ENCODE measurements at regions not wholly inside any gene's neighbourhood (a gene's known extent, or its start where the extent isn't known, plus 50 kb on each side); places are given as distances from the start of the nearest gene placed in this dataset.

DNA sequence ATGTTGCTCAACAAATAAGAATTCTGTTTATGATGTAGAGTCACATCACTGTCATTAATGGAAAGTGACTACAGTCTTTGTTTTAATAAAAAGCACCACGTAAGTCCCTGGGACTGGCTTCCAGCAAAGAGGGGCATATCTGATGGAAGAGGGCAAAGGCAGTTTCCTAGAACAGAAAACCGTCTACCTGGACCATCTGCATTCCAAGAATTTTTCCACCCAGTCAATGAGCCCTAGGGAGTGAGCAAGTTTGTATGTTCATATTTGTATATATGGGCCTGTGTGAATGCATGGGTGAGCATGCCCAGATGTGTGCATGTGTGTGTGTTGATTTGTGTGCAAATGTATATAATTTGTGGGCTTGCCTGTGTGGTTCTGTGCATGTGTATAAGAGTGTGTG, 156.8 kb upstream of the SEMA6A start:
- TF ChIP-seq, protein P1, sequence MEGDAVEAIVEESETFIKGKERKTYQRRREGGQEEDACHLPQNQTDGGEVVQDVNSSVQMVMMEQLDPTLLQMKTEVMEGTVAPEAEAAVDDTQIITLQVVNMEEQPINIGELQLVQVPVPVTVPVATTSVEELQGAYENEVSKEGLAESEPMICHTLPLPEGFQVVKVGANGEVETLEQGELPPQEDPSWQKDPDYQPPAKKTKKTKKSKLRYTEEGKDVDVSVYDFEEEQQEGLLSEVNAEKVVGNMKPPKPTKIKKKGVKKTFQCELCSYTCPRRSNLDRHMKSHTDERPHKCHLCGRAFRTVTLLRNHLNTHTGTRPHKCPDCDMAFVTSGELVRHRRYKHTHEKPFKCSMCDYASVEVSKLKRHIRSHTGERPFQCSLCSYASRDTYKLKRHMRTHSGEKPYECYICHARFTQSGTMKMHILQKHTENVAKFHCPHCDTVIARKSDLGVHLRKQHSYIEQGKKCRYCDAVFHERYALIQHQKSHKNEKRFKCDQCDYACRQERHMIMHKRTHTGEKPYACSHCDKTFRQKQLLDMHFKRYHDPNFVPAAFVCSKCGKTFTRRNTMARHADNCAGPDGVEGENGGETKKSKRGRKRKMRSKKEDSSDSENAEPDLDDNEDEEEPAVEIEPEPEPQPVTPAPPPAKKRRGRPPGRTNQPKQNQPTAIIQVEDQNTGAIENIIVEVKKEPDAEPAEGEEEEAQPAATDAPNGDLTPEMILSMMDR (IDR thresholded peaks at IDR 0.05): no peak
- TF ChIP-seq, protein P2, sequence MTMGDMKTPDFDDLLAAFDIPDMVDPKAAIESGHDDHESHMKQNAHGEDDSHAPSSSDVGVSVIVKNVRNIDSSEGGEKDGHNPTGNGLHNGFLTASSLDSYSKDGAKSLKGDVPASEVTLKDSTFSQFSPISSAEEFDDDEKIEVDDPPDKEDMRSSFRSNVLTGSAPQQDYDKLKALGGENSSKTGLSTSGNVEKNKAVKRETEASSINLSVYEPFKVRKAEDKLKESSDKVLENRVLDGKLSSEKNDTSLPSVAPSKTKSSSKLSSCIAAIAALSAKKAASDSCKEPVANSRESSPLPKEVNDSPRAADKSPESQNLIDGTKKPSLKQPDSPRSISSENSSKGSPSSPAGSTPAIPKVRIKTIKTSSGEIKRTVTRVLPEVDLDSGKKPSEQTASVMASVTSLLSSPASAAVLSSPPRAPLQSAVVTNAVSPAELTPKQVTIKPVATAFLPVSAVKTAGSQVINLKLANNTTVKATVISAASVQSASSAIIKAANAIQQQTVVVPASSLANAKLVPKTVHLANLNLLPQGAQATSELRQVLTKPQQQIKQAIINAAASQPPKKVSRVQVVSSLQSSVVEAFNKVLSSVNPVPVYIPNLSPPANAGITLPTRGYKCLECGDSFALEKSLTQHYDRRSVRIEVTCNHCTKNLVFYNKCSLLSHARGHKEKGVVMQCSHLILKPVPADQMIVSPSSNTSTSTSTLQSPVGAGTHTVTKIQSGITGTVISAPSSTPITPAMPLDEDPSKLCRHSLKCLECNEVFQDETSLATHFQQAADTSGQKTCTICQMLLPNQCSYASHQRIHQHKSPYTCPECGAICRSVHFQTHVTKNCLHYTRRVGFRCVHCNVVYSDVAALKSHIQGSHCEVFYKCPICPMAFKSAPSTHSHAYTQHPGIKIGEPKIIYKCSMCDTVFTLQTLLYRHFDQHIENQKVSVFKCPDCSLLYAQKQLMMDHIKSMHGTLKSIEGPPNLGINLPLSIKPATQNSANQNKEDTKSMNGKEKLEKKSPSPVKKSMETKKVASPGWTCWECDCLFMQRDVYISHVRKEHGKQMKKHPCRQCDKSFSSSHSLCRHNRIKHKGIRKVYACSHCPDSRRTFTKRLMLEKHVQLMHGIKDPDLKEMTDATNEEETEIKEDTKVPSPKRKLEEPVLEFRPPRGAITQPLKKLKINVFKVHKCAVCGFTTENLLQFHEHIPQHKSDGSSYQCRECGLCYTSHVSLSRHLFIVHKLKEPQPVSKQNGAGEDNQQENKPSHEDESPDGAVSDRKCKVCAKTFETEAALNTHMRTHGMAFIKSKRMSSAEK (CRISPR knock-in tag; IDR thresholded peaks at IDR 0.05; ENCODE audit: borderline replicate concordance): no peak
- TF ChIP-seq ELF4 (CRISPR knock-in tag; IDR thresholded peaks at IDR 0.05; ENCODE audit: low read depth) (no peak), TCF7 (CRISPR knock-in tag; IDR thresholded peaks at IDR 0.05; ENCODE audit: low read depth) (no peak), IRF2 (CRISPR knock-in tag; IDR thresholded peaks at IDR 0.05; ENCODE audit: borderline replicate concordance, low read depth) (no peak), ETV6 (CRISPR knock-in tag; IDR thresholded peaks at IDR 0.05) (no peak), ESRRA (CRISPR knock-in tag; IDR thresholded peaks at IDR 0.05; ENCODE audit: borderline replicate concordance) (no peak)
- TF ChIP-seq, protein P3, sequence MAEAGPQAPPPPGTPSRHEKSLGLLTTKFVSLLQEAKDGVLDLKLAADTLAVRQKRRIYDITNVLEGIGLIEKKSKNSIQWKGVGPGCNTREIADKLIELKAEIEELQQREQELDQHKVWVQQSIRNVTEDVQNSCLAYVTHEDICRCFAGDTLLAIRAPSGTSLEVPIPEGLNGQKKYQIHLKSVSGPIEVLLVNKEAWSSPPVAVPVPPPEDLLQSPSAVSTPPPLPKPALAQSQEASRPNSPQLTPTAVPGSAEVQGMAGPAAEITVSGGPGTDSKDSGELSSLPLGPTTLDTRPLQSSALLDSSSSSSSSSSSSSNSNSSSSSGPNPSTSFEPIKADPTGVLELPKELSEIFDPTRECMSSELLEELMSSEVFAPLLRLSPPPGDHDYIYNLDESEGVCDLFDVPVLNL (CRISPR knock-in tag; IDR thresholded peaks at IDR 0.05; ENCODE audit: borderline replicate concordance, low read depth): no peak
- TF ChIP-seq, protein P4, sequence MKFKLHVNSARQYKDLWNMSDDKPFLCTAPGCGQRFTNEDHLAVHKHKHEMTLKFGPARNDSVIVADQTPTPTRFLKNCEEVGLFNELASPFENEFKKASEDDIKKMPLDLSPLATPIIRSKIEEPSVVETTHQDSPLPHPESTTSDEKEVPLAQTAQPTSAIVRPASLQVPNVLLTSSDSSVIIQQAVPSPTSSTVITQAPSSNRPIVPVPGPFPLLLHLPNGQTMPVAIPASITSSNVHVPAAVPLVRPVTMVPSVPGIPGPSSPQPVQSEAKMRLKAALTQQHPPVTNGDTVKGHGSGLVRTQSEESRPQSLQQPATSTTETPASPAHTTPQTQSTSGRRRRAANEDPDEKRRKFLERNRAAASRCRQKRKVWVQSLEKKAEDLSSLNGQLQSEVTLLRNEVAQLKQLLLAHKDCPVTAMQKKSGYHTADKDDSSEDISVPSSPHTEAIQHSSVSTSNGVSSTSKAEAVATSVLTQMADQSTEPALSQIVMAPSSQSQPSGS (CRISPR knock-in tag; IDR thresholded peaks at IDR 0.05; ENCODE audit: borderline replicate concordance, low read depth): no peak
